GM19239 (cell line): ENCODE measurements at regions not wholly inside any gene's neighbourhood (a gene's known extent, or its start where the extent isn't known, plus 50 kb on each side); places are given as distances from the start of the nearest gene placed in this dataset.

Experiments
- DNase-seq: peaks from one replicate; pipeline ENCODE4 v3.0.0; 2011; ENCODE audit warnings: low spot score; ENCODE audit not compliant: insufficient read length
- FAIRE-seq: peaks from 2 replicates; lab custom pipeline; 2011; peaks lifted over from hg19 to GRCh38; lab: Jason Lieb, UNC

GRCh38 chr4:161238033-161238432 lies 925.8 kb downstream of the FSTL5 start:
- no peak for FAIRE-seq
- DNase-seq = no peak

- FAIRE-seq (no peak), DNase-seq (no peak)
Observed at GRCh38 chr4:161237495-161237894, 926.3 kb downstream of the FSTL5 start.

- FAIRE-seq (no peak), DNase-seq (no peak)
Observed at GRCh38 chr4:161225327-161225726, 938.5 kb downstream of the FSTL5 start.

- no peak for FAIRE-seq
- no peak for DNase-seq
Observed at GRCh38 chr4:161222889-161223288, 940.9 kb downstream of the FSTL5 start.

- no peak for FAIRE-seq
- DNase-seq = no peak
Observed at GRCh38 chr4:161208564-161208963, 955.2 kb downstream of the FSTL5 start.

DNA sequence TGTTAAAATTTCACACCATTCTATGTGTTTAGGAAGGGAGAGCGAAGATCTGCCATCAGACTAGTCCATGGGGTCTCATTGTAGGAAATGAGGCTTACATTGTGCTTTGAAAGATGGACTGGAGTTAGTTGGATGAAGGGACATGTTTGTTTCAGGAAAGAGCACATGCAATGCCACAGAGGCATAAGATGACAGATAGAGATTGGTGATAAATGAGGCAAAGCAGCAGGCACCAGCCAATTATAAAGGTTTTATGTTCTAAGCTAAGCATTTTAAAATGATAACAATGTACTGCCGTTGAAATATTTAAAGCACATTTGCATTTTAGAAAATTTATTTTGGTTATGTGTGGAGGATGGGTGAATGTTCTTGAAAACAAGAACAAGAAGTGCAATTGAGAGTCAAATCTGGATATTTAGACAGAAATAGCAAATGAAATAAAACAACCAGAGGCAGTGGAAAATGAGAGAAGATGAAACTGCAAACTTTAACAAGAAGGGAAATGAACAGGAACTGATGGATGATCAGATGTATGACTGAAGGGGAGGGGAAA lies 957.2 kb downstream of the FSTL5 start:
- FAIRE-seq (no peak), DNase-seq (no peak)

DNA sequence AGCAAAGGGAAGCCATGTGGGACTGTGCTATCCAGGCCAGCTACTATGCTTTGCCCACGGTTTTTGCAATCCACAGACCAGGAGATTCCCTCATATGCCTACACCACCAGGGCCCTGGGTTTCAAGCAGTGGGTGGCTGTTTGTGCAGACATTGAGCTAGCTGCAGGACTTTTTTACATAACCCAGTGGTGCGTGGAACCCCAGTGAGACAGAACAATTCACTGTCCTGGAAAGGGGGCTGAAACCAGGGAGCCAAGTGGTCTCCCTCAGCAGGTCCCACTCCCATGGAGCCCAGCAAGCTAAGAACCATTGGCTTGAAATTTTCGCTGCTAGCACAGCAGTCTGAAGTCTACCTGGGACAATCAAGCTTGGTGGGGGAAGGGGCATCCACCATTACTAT lies 959.9 kb downstream of the FSTL5 start:
- DNase-seq = no peak
- no peak for FAIRE-seq

DNA sequence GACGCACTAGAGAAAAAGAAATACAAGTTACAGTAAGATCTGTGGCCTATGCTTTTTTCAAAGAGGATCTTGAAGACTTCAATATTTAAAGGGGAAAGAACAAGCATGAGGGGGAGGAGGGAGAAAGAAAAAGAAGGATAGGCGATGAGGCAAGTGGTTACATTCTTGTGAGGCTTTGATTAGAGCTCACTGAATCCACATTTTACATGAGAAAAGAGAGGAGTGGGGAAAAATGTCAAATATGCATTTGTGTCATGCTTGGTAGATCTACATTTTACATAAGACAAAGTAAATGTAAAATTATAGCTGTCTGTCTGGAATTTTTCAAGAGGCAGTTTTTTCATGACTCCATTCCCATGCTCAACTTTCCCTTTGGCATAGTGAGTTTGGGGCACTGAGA lies 965.9 kb downstream of the FSTL5 start:
- no peak for FAIRE-seq

GRCh38 chr4:161197474-161197873 lies 966.3 kb downstream of the FSTL5 start:
- no peak for FAIRE-seq
- no peak for DNase-seq

More for the DNA sequence above, 965.9 kb downstream of the FSTL5 start:
- DNase-seq = no peak

DNA sequence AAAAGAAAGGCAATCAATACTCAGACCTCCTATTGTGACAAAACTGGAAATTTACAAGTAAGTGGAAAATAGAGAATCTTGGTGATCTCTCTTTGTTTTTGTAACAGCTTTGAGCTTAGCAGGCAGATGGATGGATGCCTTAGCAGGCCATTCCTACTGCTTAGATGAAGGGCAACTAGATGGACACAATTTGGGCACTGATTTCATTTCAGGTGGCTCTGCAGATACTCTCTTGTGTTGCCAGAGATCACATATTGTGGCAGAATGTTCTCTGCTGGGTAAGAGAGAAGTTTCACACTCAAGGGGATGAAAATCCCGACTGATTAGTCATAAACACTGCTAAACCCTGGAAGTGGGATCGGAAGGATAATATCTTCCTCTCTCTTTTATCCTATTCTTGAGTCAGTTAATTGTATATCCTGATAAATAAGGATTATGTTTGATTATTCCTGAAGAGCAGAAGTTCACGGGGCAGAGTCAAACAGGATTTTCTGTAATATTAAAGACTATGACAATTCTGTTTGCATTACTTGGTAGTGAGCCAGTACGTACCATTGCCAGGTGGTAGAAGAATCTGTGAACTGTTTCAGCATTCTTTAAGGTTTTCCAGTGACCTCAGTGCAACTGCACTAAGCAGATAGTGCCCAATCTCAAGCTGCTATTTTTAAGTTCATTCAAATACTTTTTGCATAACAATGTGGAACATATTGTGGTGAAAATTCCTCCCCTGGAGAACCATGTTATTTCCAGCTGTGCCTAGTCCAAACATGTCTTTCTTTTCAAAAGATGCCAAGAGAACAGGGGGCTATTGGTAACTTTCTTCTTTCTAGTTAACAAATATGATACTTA lies 974.3 kb downstream of the FSTL5 start:
- FAIRE-seq (no peak), DNase-seq (no peak)

DNA sequence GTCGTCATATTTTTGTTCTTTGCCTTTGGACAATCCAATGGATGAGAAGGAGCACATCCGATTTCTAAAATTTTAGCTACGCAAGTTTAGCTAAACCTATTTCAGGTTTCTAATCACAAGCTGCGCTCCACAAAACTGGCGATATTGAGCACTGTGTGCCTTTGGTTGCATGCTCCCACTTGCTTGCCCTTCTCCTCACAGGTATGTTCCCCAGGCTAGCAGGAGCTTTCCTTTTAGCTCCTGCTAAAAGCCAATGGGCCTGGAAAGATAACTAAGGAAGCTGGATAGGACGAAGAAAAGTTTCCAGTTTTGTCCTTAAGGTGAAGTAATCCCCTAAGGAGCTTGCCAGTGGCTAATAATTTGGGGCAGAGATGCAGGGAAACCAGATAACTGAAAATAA lies 975.2 kb downstream of the FSTL5 start:
- DNase-seq (no peak), FAIRE-seq (no peak)

GRCh38 chr4:161187569-161187968 lies 976.2 kb downstream of the FSTL5 start:
- DNase-seq = no peak
- no peak for FAIRE-seq

DNA sequence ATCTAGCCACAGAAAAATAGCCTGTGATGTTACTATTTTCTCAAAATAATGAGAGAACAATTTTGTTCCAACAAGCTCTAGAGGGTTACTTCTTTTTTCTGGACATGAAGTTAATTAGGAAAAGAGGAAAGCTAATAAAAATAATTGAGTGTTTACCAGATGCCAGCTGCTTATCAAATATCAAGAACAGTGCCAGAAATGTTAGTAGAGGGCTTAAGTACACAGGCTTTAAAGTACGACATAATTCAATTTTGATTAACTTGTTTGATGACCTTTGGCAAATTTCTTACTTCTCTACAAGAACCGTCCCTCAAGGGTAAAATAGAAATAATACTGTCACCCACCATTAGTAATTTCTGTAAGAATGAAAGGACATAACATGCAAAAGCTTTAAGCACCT lies 977.0 kb downstream of the FSTL5 start:
- FAIRE-seq = no peak
- no peak for DNase-seq

DNA sequence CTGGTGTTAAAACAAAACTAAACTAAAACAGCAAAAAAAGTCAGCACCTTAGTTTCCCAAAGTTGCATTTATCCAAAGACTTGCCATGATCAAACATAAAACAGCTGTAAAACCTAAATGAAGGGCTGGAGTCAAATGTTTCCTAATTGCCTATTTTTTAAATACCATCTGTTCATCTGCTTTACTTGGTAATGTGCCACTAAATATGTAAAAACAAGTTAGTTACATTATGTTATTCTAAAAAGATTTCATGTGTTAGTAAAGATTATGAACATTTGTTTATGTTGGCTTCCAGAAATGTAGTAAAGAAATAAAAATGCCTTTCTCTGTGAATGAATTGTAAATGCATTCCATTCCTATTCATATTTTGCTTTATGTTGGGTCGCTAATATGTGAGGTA lies 977.8 kb downstream of the FSTL5 start:
- no peak for DNase-seq
- no peak for FAIRE-seq

GRCh38 chr4:161183729-161184128 lies 980.1 kb downstream of the FSTL5 start:
- no peak for FAIRE-seq
- DNase-seq = no peak

DNA sequence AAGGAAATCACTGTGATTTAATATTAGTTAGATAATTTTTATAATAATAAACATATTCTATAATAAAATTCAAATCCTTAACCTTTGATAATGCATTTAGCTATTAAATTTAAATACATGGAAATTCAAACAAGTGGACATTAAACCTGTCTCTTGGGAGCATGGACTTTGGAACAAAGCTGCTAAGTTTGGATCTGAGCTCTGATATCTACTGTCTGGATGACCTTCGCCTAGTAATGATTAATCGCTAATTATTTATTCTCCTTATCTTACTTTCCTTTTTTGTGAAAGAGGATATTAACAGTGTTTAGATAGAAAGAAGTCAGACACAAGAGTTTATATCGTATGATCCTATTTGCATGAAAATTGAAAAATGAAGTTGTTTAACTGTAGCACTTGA lies 980.9 kb downstream of the FSTL5 start:
- DNase-seq (no peak), FAIRE-seq (no peak)

- FAIRE-seq = no peak
- DNase-seq = no peak
Observed at GRCh38 chr4:161178310-161178709, 985.5 kb downstream of the FSTL5 start.

DNA sequence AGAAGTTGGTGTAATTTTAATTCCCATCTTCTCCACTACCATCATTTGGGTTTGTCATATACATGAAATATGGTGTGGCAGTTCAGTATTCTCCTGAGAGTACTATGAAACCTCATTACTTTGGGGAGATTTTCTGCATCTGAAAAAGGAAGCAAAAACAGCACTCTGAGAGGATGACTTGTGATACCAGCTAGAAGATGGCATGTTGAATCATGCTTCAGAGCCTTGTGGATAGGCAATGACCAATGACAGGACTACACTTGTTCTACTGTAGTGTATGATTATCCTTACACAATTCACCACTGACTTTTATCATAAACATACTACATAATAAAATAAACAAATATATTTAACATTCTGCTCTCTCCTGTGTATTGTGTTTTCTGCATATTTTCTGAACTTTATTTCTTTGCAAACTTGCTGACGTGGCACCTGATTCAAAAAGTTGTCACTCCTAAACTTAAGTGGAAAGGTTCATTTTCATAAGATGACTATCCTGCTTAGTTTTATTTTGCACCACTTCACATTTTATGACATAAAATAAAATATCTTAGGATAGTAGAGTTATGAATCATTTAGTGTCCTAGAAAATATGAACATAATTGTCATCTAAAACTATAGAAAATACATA lies 991.3 kb downstream of the FSTL5 start:
- DNase-seq (no peak), FAIRE-seq (no peak)

GRCh38 chr4:161167539-161167938 lies 996.3 kb downstream of the FSTL5 start:
- DNase-seq (no peak), FAIRE-seq (no peak)

GRCh38 chr4:161160718-161161117 lies 1003.1 kb downstream of the FSTL5 start:
- DNase-seq (no peak), FAIRE-seq (no peak)

GRCh38 chr4:161148051-161148450 lies 1015.7 kb downstream of the FSTL5 start:
- no peak for FAIRE-seq
- no peak for DNase-seq

- FAIRE-seq = no peak
Observed at GRCh38 chr4:161143375-161143774, 1020.4 kb downstream of the FSTL5 start.

More at GRCh38 chr4:161143375-161143774, 1020.4 kb downstream of the FSTL5 start:
- no peak for DNase-seq
